HepG2 (cell line): ENCODE measurements at regions not wholly inside any gene's neighbourhood (a gene's known extent, or its start where the extent isn't known, plus 50 kb on each side); places are given as distances from the start of the nearest gene placed in this dataset.
A peak's percentile ranks its signal among the peaks of the same experiment; 100 is the strongest.

Experiments
- AKNA ChIP-seq: sonication (generic); formaldehyde crosslinking; IDR thresholded peaks from 2 replicates; pipeline ENCODE4 v1.4.0; 2020; ENCODE audit warnings: missing genetic modification reagents, borderline replicate concordance
- CEBPB ChIP-seq: IDR thresholded peaks from 2 replicates; pipeline ENCODE4 v1.6.1; 2011; ENCODE audit warnings: low read depth, low read length, improper control_type of control experiment, borderline replicate concordance
- FOSL2 ChIP-seq: sonication (generic); formaldehyde crosslinking; IDR thresholded peaks from 2 replicates; pipeline ENCODE4 v1.4.0; 2020; ENCODE audit warnings: missing genetic modification reagents
- GATAD2A ChIP-seq: IDR thresholded peaks from 2 replicates; pipeline ENCODE4 v1.6.1; 2016
- HIVEP1 ChIP-seq: sonication (generic); formaldehyde crosslinking; IDR thresholded peaks from 2 replicates; pipeline ENCODE4 v1.4.0; 2020; ENCODE audit warnings: mild to moderate bottlenecking, missing genetic modification reagents
- HNF4A ChIP-seq: sonication (generic); formaldehyde crosslinking; IDR thresholded peaks from 2 replicates; pipeline ENCODE4 v1.4.0; 2020; ENCODE audit warnings: missing genetic modification reagents
- NR2F1 ChIP-seq, 2 experiments: fragments of 450-650 bp in 1 of 2; formaldehyde crosslinking in 1 of 2; IDR thresholded peaks; 2 replicates each; pipeline versions ENCODE4 v1.5.0 to v1.6.1; 2016 to 2020; ENCODE audit warnings: mild to moderate bottlenecking in 1 of 2, missing compliant biosample characterization in 1 of 2, missing genetic modification reagents in 1 of 2, moderate library complexity in 1 of 2
- NR2F6 ChIP-seq, 2 experiments: IDR thresholded peaks; 2 replicates each; pipeline ENCODE4 v1.6.1; 2016; ENCODE audit warnings: antibody characterized with exemption in 1 of 2, mild to moderate bottlenecking in 1 of 2
- RARA ChIP-seq: IDR thresholded peaks from 2 replicates; pipeline ENCODE4 v1.6.1; 2016; ENCODE audit warnings: missing genetic modification reagents, missing compliant biosample characterization
- RFX3 ChIP-seq: IDR thresholded peaks from 2 replicates; pipeline ENCODE4 v1.6.1; 2016; ENCODE audit warnings: missing biosample characterization, missing genetic modification reagents
- SALL1 ChIP-seq: sonication (generic); formaldehyde crosslinking; IDR thresholded peaks from 2 replicates; pipeline ENCODE4 v1.8.0; 2022; ENCODE audit warnings: mild to moderate bottlenecking, missing genetic modification reagents
- SOX6 ChIP-seq, 2 experiments: fragments of 450-650 bp in 1 of 2; sonication (generic) in 1 of 2; formaldehyde crosslinking in 1 of 2; IDR thresholded peaks; 2 replicates each; pipeline versions ENCODE4 v1.4.0 to v1.6.1; 2017 to 2020; ENCODE audit warnings: antibody characterized with exemption in 1 of 2, mild to moderate bottlenecking in 1 of 2, missing genetic modification reagents in 1 of 2
- YY1 ChIP-seq: IDR thresholded peaks from 2 replicates; pipeline ENCODE4 v1.6.1; 2011; ENCODE audit warnings: low read length, low read depth, moderate library complexity, mild to moderate bottlenecking; ENCODE audit not compliant: insufficient read depth, insufficient replicate concordance
- ZNF331 ChIP-seq: sonication (generic); formaldehyde crosslinking; IDR thresholded peaks from 2 replicates; pipeline ENCODE4 v1.4.0; 2020; ENCODE audit warnings: missing genetic modification reagents
- ZNF546 ChIP-seq: sonication (generic); formaldehyde crosslinking; conservative IDR thresholded peaks from 2 replicates; pipeline ENCODE4 v1.8.1; 2023; ENCODE audit warnings: mild to moderate bottlenecking, missing genetic modification reagents
- ZNF552 ChIP-seq: sonication (generic); formaldehyde crosslinking; IDR thresholded peaks from 2 replicates; pipeline ENCODE4 v1.9.0; 2022; ENCODE audit warnings: missing genetic modification reagents, mild to moderate bottlenecking, borderline replicate concordance
- ZNF644 ChIP-seq: IDR thresholded peaks from 2 replicates; pipeline ENCODE4 v1.6.1; 2016; ENCODE audit warnings: low read depth
- TF ChIP-seq, protein P1 (sequence below): IDR thresholded peaks from 2 replicates; pipeline ENCODE4 v1.6.1; 2012; ENCODE audit warnings: low read depth, low read length, improper control_type of control experiment
- TF ChIP-seq, protein P2 (sequence below): IDR thresholded peaks from 2 replicates; pipeline ENCODE4 v1.4.0; 2020; ENCODE audit warnings: mild to moderate bottlenecking, missing genetic modification reagents

DNA sequence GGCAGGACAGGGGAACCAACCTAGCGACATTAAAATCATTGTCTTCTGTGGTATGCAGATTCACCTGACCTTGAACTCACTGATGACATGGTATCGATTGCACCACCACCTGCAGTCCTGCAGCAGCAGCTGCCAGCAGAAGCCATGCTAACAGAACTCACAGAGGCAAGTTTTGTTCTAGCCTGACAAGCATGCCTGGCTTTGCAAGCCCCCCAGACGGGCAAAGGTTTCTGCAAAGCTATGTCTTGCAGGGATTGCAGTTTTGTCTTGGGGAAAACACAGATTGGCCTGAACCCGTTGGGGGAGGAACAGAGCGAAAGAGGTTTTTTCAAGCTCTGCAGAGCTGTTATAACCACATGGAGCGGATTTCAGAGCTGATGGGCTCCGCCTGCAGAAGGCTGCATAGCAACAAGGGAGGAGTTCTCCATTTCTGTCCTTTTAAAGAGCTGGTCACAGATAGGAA lies 221.0 kb downstream of the HIPK3 start (continued):
- TF ChIP-seq SOX6 (IDR thresholded peaks at IDR 0.05) (no peak), SOX6 (CRISPR knock-in tag; IDR thresholded peaks at IDR 0.05) (peak; percentile 89), NR2F1 (CRISPR knock-in tag; IDR thresholded peaks at IDR 0.05) (peak; percentile 41 to 54; a peak in 2 of 4 replicates), HNF4A (peak; percentile 61), NR2F6 (IDR thresholded peaks at IDR 0.05) (peak; percentile 76), NR2F6 (CRISPR knock-in tag; IDR thresholded peaks at IDR 0.05) (peak; percentile 79), CEBPB (peak; percentile 87), RARA (CRISPR knock-in tag) (peak; percentile 98), FOSL2 (CRISPR knock-in tag) (peak; percentile 70), ZNF546 (CRISPR knock-in tag) (no peak), ZNF644 (CRISPR knock-in tag) (peak; percentile 22; the same call in 1 of the 2 replicates), YY1 (peak; percentile 40), GATAD2A (CRISPR knock-in tag) (0 out of 2 replicates have a peak, but pooled peaks have one; percentile 47), ZNF331 (CRISPR knock-in tag) (peak; percentile 46; the same call in 1 of the 2 replicates), RFX3 (CRISPR knock-in tag) (no peak), SALL1 (CRISPR knock-in tag) (0 out of 2 replicates have a peak, but pooled peaks have one; percentile 44), AKNA (no peak), ZNF552 (CRISPR knock-in tag) (no peak), HIVEP1 (CRISPR knock-in tag) (no peak)
- TF ChIP-seq, protein P1, sequence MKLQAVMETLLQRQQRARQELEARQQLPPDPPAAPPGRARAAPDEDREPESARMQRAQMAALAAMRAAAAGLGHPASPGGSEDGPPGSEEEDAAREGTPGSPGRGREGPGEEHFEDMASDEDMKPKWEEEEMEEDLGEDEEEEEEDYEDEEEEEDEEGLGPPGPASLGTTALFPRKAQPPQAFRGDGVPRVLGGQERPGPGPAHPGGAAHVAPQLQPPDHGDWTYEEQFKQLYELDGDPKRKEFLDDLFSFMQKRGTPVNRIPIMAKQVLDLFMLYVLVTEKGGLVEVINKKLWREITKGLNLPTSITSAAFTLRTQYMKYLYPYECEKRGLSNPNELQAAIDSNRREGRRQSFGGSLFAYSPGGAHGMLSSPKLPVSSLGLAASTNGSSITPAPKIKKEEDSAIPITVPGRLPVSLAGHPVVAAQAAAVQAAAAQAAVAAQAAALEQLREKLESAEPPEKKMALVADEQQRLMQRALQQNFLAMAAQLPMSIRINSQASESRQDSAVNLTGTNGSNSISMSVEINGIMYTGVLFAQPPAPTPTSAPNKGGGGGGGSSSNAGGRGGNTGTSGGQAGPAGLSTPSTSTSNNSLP: peak; percentile 49; the same call in 1 of the 2 replicates
- TF ChIP-seq, protein P2, sequence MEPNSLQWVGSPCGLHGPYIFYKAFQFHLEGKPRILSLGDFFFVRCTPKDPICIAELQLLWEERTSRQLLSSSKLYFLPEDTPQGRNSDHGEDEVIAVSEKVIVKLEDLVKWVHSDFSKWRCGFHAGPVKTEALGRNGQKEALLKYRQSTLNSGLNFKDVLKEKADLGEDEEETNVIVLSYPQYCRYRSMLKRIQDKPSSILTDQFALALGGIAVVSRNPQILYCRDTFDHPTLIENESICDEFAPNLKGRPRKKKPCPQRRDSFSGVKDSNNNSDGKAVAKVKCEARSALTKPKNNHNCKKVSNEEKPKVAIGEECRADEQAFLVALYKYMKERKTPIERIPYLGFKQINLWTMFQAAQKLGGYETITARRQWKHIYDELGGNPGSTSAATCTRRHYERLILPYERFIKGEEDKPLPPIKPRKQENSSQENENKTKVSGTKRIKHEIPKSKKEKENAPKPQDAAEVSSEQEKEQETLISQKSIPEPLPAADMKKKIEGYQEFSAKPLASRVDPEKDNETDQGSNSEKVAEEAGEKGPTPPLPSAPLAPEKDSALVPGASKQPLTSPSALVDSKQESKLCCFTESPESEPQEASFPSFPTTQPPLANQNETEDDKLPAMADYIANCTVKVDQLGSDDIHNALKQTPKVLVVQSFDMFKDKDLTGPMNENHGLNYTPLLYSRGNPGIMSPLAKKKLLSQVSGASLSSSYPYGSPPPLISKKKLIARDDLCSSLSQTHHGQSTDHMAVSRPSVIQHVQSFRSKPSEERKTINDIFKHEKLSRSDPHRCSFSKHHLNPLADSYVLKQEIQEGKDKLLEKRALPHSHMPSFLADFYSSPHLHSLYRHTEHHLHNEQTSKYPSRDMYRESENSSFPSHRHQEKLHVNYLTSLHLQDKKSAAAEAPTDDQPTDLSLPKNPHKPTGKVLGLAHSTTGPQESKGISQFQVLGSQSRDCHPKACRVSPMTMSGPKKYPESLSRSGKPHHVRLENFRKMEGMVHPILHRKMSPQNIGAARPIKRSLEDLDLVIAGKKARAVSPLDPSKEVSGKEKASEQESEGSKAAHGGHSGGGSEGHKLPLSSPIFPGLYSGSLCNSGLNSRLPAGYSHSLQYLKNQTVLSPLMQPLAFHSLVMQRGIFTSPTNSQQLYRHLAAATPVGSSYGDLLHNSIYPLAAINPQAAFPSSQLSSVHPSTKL (CRISPR knock-in tag): peak; percentile 77
